ENCODE measurements at regions not wholly inside any gene's neighbourhood (a gene's known extent, or its start where the extent isn't known, plus 50 kb on each side); places are given as distances from the start of the nearest gene placed in this dataset.

DNA sequence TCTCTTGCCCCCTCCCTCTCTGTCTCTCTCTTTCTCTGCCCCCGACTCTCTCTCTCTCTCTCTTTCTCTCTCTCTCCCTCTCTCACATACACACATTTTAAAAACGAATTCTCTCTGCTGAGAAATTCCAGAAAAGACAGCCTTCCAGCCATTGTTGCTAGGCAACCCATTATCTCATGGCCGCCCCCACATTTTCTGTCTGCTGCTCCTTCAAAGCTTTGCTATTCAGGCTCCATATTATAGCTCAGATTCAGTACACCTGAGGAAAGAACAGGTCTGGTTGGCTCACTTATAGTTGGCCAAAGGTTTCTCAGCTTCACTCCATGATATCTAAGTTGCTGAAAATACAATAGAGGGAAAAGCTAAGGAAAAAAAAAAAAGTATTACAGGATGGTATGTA is 174.4 kb upstream of the RADX start:
- H3K9me3 Mint-ChIP-seq, result peaks cover 6 to 73% of the 10 kb centered on the region in 2 experiments; a peak in 4 of 5 replicates

More for the DNA sequence above, 174.4 kb upstream of the RADX start:
- H3T11ph ChIP-seq (ENCODE audit: low read length), result no peak overlapping the region
- H3K27ac Mint-ChIP-seq, result no peak overlapping the region
- H3K4me3 Mint-ChIP-seq, result no peak overlapping the region
- H3K4ac ChIP-seq (ENCODE audit: low read depth, low read length), result no peak overlapping the region
- no peak overlapping the region for H3K27ac ChIP-seq (ENCODE audit: insufficient read length, low read depth, low read length)
- H3K4me1 ChIP-seq (ENCODE audit: insufficient read depth, low read length), result no peaks in the 10 kb centered on the region
- no peak overlapping the region for H3K14ac ChIP-seq (ENCODE audit: insufficient read depth, low read length)
- H4K5ac ChIP-seq (ENCODE audit: insufficient read length, low read depth, low read length), result no peak overlapping the region
- H3K79me1 ChIP-seq (ENCODE audit: insufficient read depth, low read depth, low read length, poor library complexity, severe bottlenecking), result no peaks in the 10 kb centered on the region
- no peak overlapping the region for H3K56ac ChIP-seq (ENCODE audit: insufficient read length, low read depth, low read length)
- no peaks in the 10 kb centered on the region for H3K9me3 ChIP-seq (ENCODE audit: control insufficient read depth, low read depth, low read length)
- no peaks in the 10 kb centered on the region for H3K79me2 ChIP-seq (ENCODE audit: insufficient read depth, low read length)
- no peak overlapping the region for H3K9ac ChIP-seq (ENCODE audit: extremely low read depth, insufficient read length, low read length)
- DNase-seq, result no peak
- no peaks in the 10 kb centered on the region; a peak in 1 of 7 replicates for H3K36me3 Mint-ChIP-seq (ENCODE audit: insufficient read depth in 1 of 3, low read depth in 3 of 3)
- H2BK15ac ChIP-seq (ENCODE audit: low read depth, low read length), result no peak overlapping the region
- peaks cover 2% of the 10 kb centered on the region; the same call in 1 of the 2 replicates for H3K27me3 Mint-ChIP-seq (ENCODE audit: low read depth)
- H2BK120ac ChIP-seq (ENCODE audit: low read depth, low read length, poor library complexity, severe bottlenecking), result no peak overlapping the region
- H2AFZ ChIP-seq (ENCODE audit: low read length), result no peak overlapping the region
- no peak overlapping the region for H4K8ac ChIP-seq (replicated peaks; ENCODE audit: insufficient read length, low read depth, low read length)
- no peak overlapping the region for H3K4me2 ChIP-seq (ENCODE audit: insufficient read depth, insufficient read length, low read length)
- H3K18ac ChIP-seq (ENCODE audit: insufficient read length, low read depth, low read length), result no peak overlapping the region
- H2BK12ac ChIP-seq (ENCODE audit: insufficient read length, low read depth, low read length), result no peak overlapping the region
- no peaks in the 10 kb centered on the region for H3K27me3 ChIP-seq (ENCODE audit: insufficient read depth, low read length)
- H3K4me1 Mint-ChIP-seq, result no peaks in the 10 kb centered on the region
- WGBS (ENCODE audit: extremely low coverage, insufficient read length, low lambda C conversion rate), result no CpG with 5 or more reads among the region's 3 CpGs
- no peaks in the 10 kb centered on the region for H3K23me2 ChIP-seq (ENCODE audit: insufficient read length, low read depth, low read length, poor library complexity, severe bottlenecking)
- TF ChIP-seq, protein P1, sequence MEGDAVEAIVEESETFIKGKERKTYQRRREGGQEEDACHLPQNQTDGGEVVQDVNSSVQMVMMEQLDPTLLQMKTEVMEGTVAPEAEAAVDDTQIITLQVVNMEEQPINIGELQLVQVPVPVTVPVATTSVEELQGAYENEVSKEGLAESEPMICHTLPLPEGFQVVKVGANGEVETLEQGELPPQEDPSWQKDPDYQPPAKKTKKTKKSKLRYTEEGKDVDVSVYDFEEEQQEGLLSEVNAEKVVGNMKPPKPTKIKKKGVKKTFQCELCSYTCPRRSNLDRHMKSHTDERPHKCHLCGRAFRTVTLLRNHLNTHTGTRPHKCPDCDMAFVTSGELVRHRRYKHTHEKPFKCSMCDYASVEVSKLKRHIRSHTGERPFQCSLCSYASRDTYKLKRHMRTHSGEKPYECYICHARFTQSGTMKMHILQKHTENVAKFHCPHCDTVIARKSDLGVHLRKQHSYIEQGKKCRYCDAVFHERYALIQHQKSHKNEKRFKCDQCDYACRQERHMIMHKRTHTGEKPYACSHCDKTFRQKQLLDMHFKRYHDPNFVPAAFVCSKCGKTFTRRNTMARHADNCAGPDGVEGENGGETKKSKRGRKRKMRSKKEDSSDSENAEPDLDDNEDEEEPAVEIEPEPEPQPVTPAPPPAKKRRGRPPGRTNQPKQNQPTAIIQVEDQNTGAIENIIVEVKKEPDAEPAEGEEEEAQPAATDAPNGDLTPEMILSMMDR (conservative IDR thresholded peaks at IDR 0.05), result no peak
- no peak overlapping the region for H2BK5ac ChIP-seq (ENCODE audit: insufficient read length, low read length)
- H4K91ac ChIP-seq (ENCODE audit: insufficient read length, low read depth, low read length), result no peak overlapping the region
- H2BK20ac ChIP-seq (ENCODE audit: low read depth, low read length, poor library complexity, severe bottlenecking), result no peak overlapping the region
- H2AK5ac ChIP-seq (ENCODE audit: insufficient read length, low read length), result no peak overlapping the region
- no peaks in the 10 kb centered on the region for H4K20me1 ChIP-seq (ENCODE audit: control insufficient read depth, insufficient read depth, insufficient read length)
- no peak overlapping the region for H3K23ac ChIP-seq (ENCODE audit: insufficient read length, low read depth, low read length)

All from H9 (cell line).